Transverse colon (tissue), 4 donors: ENCODE measurements at regions not wholly inside any gene's neighbourhood (a gene's known extent, or its start where the extent isn't known, plus 50 kb on each side); places are given as distances from the start of the nearest gene placed in this dataset.

ENCODE experiments used
- POLR2A ChIP-seq: fragments of 450-650 bp; IDR thresholded peaks from one replicate; pipeline ENCODE4 v1.6.1; 2016; ENCODE audit warnings: antibody characterized with exemption, mild to moderate bottlenecking, moderate library complexity
- POLR2AphosphoS5 ChIP-seq, 3 donors: sonication (generic); formaldehyde crosslinking; IDR thresholded peaks; one replicate each; pipeline ENCODE4 v1.6.1; 2016; ENCODE audit warnings: antibody characterized with exemption in 3 of 3
- TF ChIP-seq, protein P1 (sequence below), 5 experiments: fragments of 200-600 bp in 3 of 5; fragments of 450-650 bp in 2 of 5; sonication (generic) in 3 of 5; IDR thresholded peaks; 1 replicate in 2 of 5; 2 replicates in 3 of 5; pipeline ENCODE4 v1.5.1; 2016 to 2017; ENCODE audit warnings: antibody characterized with exemption in 5 of 5, inconsistent platforms in 3 of 5, mild to moderate bottlenecking in 2 of 5, moderate library complexity in 1 of 5

DNA sequence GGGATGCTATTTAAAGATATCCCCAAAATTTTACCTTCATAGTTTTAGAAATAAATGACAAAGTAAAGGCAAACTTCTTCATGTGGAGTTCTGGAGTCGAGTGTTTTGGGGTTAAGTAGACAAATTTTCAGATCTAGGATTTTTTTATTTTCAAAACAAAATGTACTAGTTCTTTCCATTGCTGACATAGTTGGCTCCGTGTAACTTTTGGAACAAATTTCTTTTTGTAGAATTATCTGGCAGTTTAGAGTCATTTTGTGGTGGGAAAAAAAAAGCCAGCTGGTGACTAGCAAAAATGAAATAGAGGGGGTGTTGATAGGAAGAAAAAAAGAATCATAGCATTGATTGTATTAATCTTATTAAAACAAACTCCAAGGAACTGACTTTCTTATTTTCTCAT lies 131.6 kb upstream of the TCF21 start:
- TF ChIP-seq, protein P1, sequence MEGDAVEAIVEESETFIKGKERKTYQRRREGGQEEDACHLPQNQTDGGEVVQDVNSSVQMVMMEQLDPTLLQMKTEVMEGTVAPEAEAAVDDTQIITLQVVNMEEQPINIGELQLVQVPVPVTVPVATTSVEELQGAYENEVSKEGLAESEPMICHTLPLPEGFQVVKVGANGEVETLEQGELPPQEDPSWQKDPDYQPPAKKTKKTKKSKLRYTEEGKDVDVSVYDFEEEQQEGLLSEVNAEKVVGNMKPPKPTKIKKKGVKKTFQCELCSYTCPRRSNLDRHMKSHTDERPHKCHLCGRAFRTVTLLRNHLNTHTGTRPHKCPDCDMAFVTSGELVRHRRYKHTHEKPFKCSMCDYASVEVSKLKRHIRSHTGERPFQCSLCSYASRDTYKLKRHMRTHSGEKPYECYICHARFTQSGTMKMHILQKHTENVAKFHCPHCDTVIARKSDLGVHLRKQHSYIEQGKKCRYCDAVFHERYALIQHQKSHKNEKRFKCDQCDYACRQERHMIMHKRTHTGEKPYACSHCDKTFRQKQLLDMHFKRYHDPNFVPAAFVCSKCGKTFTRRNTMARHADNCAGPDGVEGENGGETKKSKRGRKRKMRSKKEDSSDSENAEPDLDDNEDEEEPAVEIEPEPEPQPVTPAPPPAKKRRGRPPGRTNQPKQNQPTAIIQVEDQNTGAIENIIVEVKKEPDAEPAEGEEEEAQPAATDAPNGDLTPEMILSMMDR (IDR thresholded peaks at IDR 0.05), result no peak
- TF ChIP-seq POLR2A (no peak), POLR2AphosphoS5 (IDR thresholded peaks at IDR 0.05) (no peak)
